HEK293 (cell line): ENCODE measurements at regions not wholly inside any gene's neighbourhood (a gene's known extent, or its start where the extent isn't known, plus 50 kb on each side); places are given as distances from the start of the nearest gene placed in this dataset.

Experiments used
- CTCF ChIA-PET: fragments of 350-600 bp; formaldehyde crosslinking; extraction: SDS; loops from one replicate; lab custom pipeline; 2021; ENCODE audit warnings: antibody characterized with exemption; lab: Yijun Ruan, JAX
- POLR2A ChIA-PET: fragments of 300-600 bp; formaldehyde crosslinking; extraction: SDS; loops from one replicate; lab custom pipeline; 2020; ENCODE audit warnings: antibody characterized with exemption, inconsistent platforms; lab: Yijun Ruan, JAX
- H3K27ac ChIP-seq: fragments of 200-500 bp; sonication (Bioruptor generic); 2 replicates; pipeline ENCODE4 v1.5.1; 2014; ENCODE audit warnings: low read depth, low read length, control low read depth, inconsistent platforms; ENCODE audit errors: extremely low read depth
- H3K36me3 ChIP-seq, 2 experiments: fragments of 200-500 bp in 1 of 2; sonication (Bioruptor generic) in 1 of 2; 1 replicate in 1 of 2; 2 replicates in 1 of 2; pipeline ENCODE4 v1.5.1; 2014 to 2017; ENCODE audit warnings: inconsistent platforms in 2 of 2, low read length in 2 of 2; ENCODE audit not compliant: control insufficient read depth in 2 of 2, insufficient read depth in 1 of 2
- H3K4me1 ChIP-seq: fragments of 200-500 bp; sonication (Bioruptor generic); 2 replicates; pipeline ENCODE4 v1.5.1; 2014; ENCODE audit warnings: mild to moderate bottlenecking, low read length, inconsistent platforms; ENCODE audit not compliant: control insufficient read depth, insufficient read depth
- H3K4me3 ChIP-seq: 2 replicates; pipeline ENCODE4 v1.5.1; 2011; ENCODE audit warnings: low read depth, mild to moderate bottlenecking, control low read depth, low read length, moderate library complexity
- H3K9me3 ChIP-seq: fragments of 200-500 bp; sonication (Bioruptor generic); 2 replicates; pipeline ENCODE4 v1.5.1; 2014; ENCODE audit warnings: low read depth, low read length, inconsistent platforms; ENCODE audit not compliant: control insufficient read depth, insufficient read depth
- FEZF1 ChIP-seq: fragments of 450-650 bp; formaldehyde crosslinking; IDR thresholded peaks from 2 replicates; pipeline ENCODE4 v1.5.1; 2016; ENCODE audit warnings: missing biosample characterization, missing genetic modification characterization
- GLIS1 ChIP-seq: fragments of 450-650 bp; formaldehyde crosslinking; IDR thresholded peaks from 2 replicates; pipeline ENCODE4 v1.5.1; 2016; ENCODE audit warnings: missing biosample characterization, missing genetic modification characterization
- GLIS2 ChIP-seq: fragments of 450-650 bp; formaldehyde crosslinking; IDR thresholded peaks from 2 replicates; pipeline ENCODE4 v1.5.1; 2016; ENCODE audit warnings: missing biosample characterization, missing genetic modification characterization
- SETDB1 ChIP-seq: IDR thresholded peaks from one replicate; pipeline ENCODE4 v1.6.1; 2017; ENCODE audit warnings: mild to moderate bottlenecking, low read length, moderate library complexity, mixed read lengths; ENCODE audit not compliant: insufficient read length
- SP2 ChIP-seq: fragments of 450-650 bp; formaldehyde crosslinking; IDR thresholded peaks from 2 replicates; pipeline ENCODE4 v1.5.1; 2016; ENCODE audit warnings: missing biosample characterization, missing genetic modification characterization
- YY2 ChIP-seq: fragments of 450-650 bp; formaldehyde crosslinking; IDR thresholded peaks from 2 replicates; pipeline ENCODE4 v1.5.1; 2016; ENCODE audit warnings: missing biosample characterization, missing genetic modification characterization
- ZFP37 ChIP-seq: fragments of 450-650 bp; formaldehyde crosslinking; IDR thresholded peaks from 2 replicates; pipeline ENCODE4 v1.5.1; 2016; ENCODE audit warnings: missing biosample characterization, missing genetic modification characterization
- ZIC2 ChIP-seq: fragments of 450-650 bp; formaldehyde crosslinking; IDR thresholded peaks from 2 replicates; pipeline ENCODE4 v1.5.1; 2016; ENCODE audit warnings: missing biosample characterization, missing genetic modification characterization
- ZNF10 ChIP-seq: fragments of 450-650 bp; formaldehyde crosslinking; IDR thresholded peaks from 2 replicates; pipeline ENCODE4 v1.5.1; 2017; ENCODE audit warnings: missing biosample characterization, missing genetic modification characterization
- ZNF133 ChIP-seq: fragments of 450-650 bp; formaldehyde crosslinking; IDR thresholded peaks from 2 replicates; pipeline ENCODE4 v1.5.1; 2016; ENCODE audit warnings: missing biosample characterization, missing genetic modification characterization
- ZNF138 ChIP-seq: fragments of 450-650 bp; formaldehyde crosslinking; IDR thresholded peaks from 2 replicates; pipeline ENCODE4 v1.5.1; 2016; ENCODE audit warnings: missing biosample characterization, missing genetic modification characterization, borderline replicate concordance
- ZNF211 ChIP-seq: fragments of 450-650 bp; formaldehyde crosslinking; IDR thresholded peaks from 2 replicates; pipeline ENCODE4 v1.5.1; 2016; ENCODE audit warnings: low read depth, missing biosample characterization, missing genetic modification characterization
- ZNF221 ChIP-seq: fragments of 450-650 bp; formaldehyde crosslinking; IDR thresholded peaks from 2 replicates; pipeline ENCODE4 v1.5.1; 2017; ENCODE audit warnings: missing biosample characterization, missing genetic modification characterization, borderline replicate concordance
- ZNF239 ChIP-seq: fragments of 450-650 bp; formaldehyde crosslinking; IDR thresholded peaks from 2 replicates; pipeline ENCODE4 v1.5.1; 2016; ENCODE audit warnings: missing biosample characterization, missing genetic modification characterization
- ZNF292 ChIP-seq: fragments of 450-650 bp; formaldehyde crosslinking; IDR thresholded peaks from 2 replicates; pipeline ENCODE4 v1.5.1; 2016; ENCODE audit warnings: low read depth, missing biosample characterization, missing genetic modification characterization, borderline replicate concordance
- ZNF394 ChIP-seq: fragments of 450-650 bp; formaldehyde crosslinking; IDR thresholded peaks from 2 replicates; pipeline ENCODE4 v1.5.1; 2016; ENCODE audit warnings: missing biosample characterization, missing genetic modification characterization, mild to moderate bottlenecking, moderate library complexity, borderline replicate concordance
- ZNF510 ChIP-seq: fragments of 450-650 bp; formaldehyde crosslinking; IDR thresholded peaks from 2 replicates; pipeline ENCODE4 v1.5.1; 2018; ENCODE audit warnings: mild to moderate bottlenecking, missing genetic modification characterization, missing biosample characterization; ENCODE audit not compliant: insufficient replicate concordance
- ZNF544 ChIP-seq: fragments of 450-650 bp; formaldehyde crosslinking; IDR thresholded peaks from 2 replicates; pipeline ENCODE4 v1.5.0; 2017; ENCODE audit warnings: missing biosample characterization, missing genetic modification characterization
- ZNF548 ChIP-seq: fragments of 450-650 bp; formaldehyde crosslinking; IDR thresholded peaks from 2 replicates; pipeline ENCODE4 v1.5.1; 2016; ENCODE audit warnings: missing biosample characterization, missing genetic modification characterization
- ZNF621 ChIP-seq: fragments of 450-650 bp; formaldehyde crosslinking; IDR thresholded peaks from 2 replicates; pipeline ENCODE4 v1.5.1; 2017; ENCODE audit warnings: missing biosample characterization, missing genetic modification characterization
- ZNF629 ChIP-seq: fragments of 450-650 bp; formaldehyde crosslinking; IDR thresholded peaks from 2 replicates; pipeline ENCODE4 v1.5.1; 2017; ENCODE audit warnings: missing biosample characterization, missing genetic modification characterization
- ZNF654 ChIP-seq: fragments of 450-650 bp; formaldehyde crosslinking; IDR thresholded peaks from 2 replicates; pipeline ENCODE4 v1.5.1; 2016; ENCODE audit warnings: low read depth, missing biosample characterization, missing genetic modification characterization
- ZNF768 ChIP-seq: fragments of 450-650 bp; formaldehyde crosslinking; IDR thresholded peaks from 2 replicates; pipeline ENCODE4 v1.5.1; 2018; ENCODE audit warnings: missing biosample characterization, mild to moderate bottlenecking, missing genetic modification characterization
- ZNF830 ChIP-seq: fragments of 450-650 bp; IDR thresholded peaks from 2 replicates; pipeline ENCODE4 v1.5.0; 2018; ENCODE audit warnings: missing biosample characterization, missing genetic modification characterization, low read depth, mild to moderate bottlenecking, moderate library complexity
- ZNF837 ChIP-seq: fragments of 450-650 bp; formaldehyde crosslinking; IDR thresholded peaks from 2 replicates; pipeline ENCODE4 v1.5.1; 2016; ENCODE audit warnings: missing biosample characterization, missing genetic modification characterization
- TF ChIP-seq, protein P1 (sequence below): fragments of 450-650 bp; formaldehyde crosslinking; IDR thresholded peaks from 2 replicates; pipeline ENCODE4 v1.5.1; 2016; ENCODE audit warnings: missing biosample characterization, missing genetic modification characterization
- TF ChIP-seq, protein P2 (sequence below): fragments of 450-650 bp; formaldehyde crosslinking; IDR thresholded peaks from 2 replicates; pipeline ENCODE4; 2016; ENCODE audit warnings: missing biosample characterization, missing genetic modification characterization
- TF ChIP-seq, protein P3 (sequence below): fragments of 450-650 bp; formaldehyde crosslinking; optimal IDR thresholded peaks from 2 replicates; pipeline ENCODE3; 2016; ENCODE audit warnings: missing biosample characterization, mild to moderate bottlenecking, missing genetic modification characterization
- TF ChIP-seq, protein P4 (sequence below): fragments of 450-650 bp; formaldehyde crosslinking; IDR thresholded peaks from 2 replicates; pipeline ENCODE4 v1.5.1; 2017; ENCODE audit warnings: missing biosample characterization, missing genetic modification characterization
- TF ChIP-seq, protein P5 (sequence below): fragments of 450-650 bp; formaldehyde crosslinking; IDR thresholded peaks from 2 replicates; pipeline ENCODE4 v1.5.1; 2016; ENCODE audit warnings: missing biosample characterization, missing genetic modification characterization

DNA sequence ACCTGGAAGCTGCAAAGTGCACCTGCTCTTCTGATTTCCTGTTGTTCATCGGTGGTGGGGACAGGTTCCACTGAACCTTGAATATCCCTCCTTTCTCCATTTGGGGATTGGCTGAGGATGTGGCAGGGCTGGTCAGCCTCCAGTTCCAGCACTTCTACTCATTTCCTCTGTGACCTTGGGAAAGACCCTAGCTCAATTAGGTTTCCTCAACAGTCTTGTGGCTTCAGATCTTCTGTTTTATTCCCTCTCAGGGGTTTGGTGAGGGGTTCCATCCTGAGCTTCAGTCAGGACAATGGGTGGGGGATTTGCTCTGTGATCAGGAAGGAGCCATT lies 317.1 kb upstream of the PROX1 start (continued):
- TF ChIP-seq ZNF544 (tag by site-specific recombination): no peak
- TF ChIP-seq, protein P1, sequence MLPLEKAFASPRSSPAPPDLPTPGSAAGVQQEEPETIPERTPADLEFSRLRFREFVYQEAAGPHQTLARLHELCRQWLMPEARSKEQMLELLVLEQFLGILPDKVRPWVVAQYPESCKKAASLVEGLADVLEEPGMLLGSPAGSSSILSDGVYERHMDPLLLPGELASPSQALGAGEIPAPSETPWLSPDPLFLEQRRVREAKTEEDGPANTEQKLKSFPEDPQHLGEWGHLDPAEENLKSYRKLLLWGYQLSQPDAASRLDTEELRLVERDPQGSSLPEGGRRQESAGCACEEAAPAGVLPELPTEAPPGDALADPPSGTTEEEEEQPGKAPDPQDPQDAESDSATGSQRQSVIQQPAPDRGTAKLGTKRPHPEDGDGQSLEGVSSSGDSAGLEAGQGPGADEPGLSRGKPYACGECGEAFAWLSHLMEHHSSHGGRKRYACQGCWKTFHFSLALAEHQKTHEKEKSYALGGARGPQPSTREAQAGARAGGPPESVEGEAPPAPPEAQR: no peak
- TF ChIP-seq ZNF621 (tag by site-specific recombination): no peak
- TF ChIP-seq ZIC2: no peak
- no peak for TF ChIP-seq ZNF239
- TF ChIP-seq ZNF138: no peak
- TF ChIP-seq ZNF830: no peak
- TF ChIP-seq ZNF548: no peak

DNA sequence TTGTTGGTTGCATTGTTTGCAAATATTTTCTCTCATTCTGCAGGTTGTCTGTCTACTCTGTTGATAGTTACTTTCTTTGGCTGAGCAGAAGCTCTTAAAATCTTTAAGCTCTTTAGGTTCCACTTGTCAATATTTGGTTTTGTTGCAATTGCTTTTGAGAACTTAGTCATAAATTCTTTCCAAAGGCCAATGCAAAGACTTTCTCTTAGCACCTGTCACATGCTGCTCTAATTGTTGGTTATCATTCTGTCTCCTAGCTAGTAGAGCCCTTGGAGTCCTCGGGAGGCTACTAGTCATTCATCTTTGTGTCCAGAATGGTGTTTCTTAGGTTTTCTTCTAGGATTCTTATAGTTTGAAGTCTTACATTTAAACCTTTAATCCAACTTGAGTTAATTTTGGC lies 312.7 kb upstream of the PROX1 start:
- ChIA-PET POLR2A (no interaction called here), CTCF (interaction anchor here (0.8 kb wide), 1 partner anchor 84 kb away, joined by 3 read pairs; no protein-coding TSS in a partner anchor)
- no peaks in the 10 kb centered on the region for H3K4me1 ChIP-seq
- H3K4me3 ChIP-seq: no peak overlapping the region
- TF ChIP-seq, protein P2, sequence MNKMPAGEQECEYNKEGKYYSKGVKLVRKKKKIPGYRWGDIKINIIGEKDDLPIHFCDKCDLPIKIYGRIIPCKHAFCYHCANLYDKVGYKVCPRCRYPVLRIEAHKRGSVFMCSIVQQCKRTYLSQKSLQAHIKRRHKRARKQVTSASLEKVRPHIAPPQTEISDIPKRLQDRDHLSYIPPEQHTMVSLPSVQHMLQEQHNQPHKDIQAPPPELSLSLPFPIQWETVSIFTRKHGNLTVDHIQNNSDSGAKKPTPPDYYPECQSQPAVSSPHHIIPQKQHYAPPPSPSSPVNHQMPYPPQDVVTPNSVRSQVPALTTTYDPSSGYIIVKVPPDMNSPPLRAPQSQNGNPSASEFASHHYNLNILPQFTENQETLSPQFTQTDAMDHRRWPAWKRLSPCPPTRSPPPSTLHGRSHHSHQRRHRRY (tag by site-specific recombination): no peak
- TF ChIP-seq ZNF837: no peak
- TF ChIP-seq ZNF394: no peak
- TF ChIP-seq ZFP37 (tag by site-specific recombination): no peak
- TF ChIP-seq ZNF138: no peak
- no peak for TF ChIP-seq FEZF1
- no peak for TF ChIP-seq YY2 (tag by site-specific recombination)
- H3K27ac ChIP-seq: no peak overlapping the region
- H3K36me3 ChIP-seq: no peaks in the 10 kb centered on the region
- no peaks in the 10 kb centered on the region for H3K9me3 ChIP-seq

DNA sequence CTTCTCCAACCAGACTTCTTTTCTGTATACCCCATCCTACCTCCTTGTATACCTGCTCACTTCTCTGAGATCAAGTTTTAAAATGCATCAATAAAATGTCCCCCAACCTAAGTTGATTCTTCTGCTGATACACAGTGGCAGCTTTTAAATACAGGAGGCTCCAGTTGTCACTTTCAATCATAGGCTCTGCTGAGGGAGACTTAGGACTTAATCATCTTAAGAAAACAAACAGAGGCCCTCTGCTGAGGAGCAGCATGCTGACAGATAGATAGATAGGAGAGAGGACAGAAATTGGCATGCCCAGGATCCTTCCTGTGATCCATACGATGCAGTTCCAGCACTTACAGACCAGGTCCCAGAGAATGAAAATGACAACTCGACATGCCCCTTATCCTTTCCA lies 311.0 kb upstream of the PROX1 start:
- TF ChIP-seq ZNF629 (no peak), SETDB1 (no peak), ZNF211 (tag by site-specific recombination) (no peak), ZNF510 (tag by site-specific recombination) (no peak), ZNF654 (tag by site-specific recombination) (no peak), ZFP37 (tag by site-specific recombination) (no peak), ZNF768 (no peak), ZNF10 (tag by site-specific recombination) (no peak), GLIS1 (tag by site-specific recombination) (no peak), GLIS2 (tag by site-specific recombination) (no peak), ZNF221 (tag by site-specific recombination) (no peak), ZNF292 (no peak), SP2 (no peak), ZNF133 (tag by site-specific recombination) (no peak)
- TF ChIP-seq, protein P3, sequence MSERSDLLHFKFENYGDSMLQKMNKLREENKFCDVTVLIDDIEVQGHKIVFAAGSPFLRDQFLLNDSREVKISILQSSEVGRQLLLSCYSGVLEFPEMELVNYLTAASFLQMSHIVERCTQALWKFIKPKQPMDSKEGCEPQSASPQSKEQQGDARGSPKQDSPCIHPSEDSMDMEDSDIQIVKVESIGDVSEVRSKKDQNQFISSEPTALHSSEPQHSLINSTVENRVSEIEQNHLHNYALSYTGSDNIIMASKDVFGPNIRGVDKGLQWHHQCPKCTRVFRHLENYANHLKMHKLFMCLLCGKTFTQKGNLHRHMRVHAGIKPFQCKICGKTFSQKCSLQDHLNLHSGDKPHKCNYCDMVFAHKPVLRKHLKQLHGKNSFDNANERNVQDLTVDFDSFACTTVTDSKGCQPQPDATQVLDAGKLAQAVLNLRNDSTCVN (tag by site-specific recombination): no peak
- TF ChIP-seq, protein P4, sequence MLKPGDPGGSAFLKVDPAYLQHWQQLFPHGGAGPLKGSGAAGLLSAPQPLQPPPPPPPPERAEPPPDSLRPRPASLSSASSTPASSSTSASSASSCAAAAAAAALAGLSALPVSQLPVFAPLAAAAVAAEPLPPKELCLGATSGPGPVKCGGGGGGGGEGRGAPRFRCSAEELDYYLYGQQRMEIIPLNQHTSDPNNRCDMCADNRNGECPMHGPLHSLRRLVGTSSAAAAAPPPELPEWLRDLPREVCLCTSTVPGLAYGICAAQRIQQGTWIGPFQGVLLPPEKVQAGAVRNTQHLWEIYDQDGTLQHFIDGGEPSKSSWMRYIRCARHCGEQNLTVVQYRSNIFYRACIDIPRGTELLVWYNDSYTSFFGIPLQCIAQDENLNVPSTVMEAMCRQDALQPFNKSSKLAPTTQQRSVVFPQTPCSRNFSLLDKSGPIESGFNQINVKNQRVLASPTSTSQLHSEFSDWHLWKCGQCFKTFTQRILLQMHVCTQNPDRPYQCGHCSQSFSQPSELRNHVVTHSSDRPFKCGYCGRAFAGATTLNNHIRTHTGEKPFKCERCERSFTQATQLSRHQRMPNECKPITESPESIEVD: no peak
- TF ChIP-seq, protein P5, sequence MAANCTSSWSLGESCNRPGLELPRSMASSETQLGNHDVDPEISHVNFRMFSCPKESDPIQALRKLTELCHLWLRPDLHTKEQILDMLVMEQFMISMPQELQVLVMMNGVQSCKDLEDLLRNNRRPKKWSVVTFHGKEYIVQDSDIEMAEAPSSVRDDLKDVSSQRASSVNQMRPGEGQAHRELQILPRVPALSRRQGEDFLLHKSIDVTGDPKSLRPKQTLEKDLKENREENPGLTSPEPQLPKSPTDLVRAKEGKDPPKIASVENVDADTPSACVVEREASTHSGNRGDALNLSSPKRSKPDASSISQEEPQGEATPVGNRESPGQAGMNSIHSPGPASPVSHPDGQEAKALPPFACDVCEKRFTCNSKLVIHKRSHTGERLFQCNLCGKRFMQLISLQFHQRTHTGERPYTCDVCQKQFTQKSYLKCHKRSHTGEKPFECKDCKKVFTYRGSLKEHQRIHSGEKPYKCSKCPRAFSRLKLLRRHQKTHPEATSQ (tag by site-specific recombination): no peak
- ChIA-PET POLR2A (no interaction called here), CTCF (no interaction called here)
- H3K9me3 ChIP-seq: no peaks in the 10 kb centered on the region
- no peak overlapping the region for H3K27ac ChIP-seq
- no peak overlapping the region for H3K4me3 ChIP-seq
- H3K36me3 ChIP-seq: no peaks in the 10 kb centered on the region
- H3K4me1 ChIP-seq: no peaks in the 10 kb centered on the region
